ENCODE measurements at regions not wholly inside any gene's neighbourhood (a gene's known extent, or its start where the extent isn't known, plus 50 kb on each side); places are given as distances from the start of the nearest gene placed in this dataset.

GRCh38 chr4:171016145-171016544 is 797.1 kb upstream of the GALNTL6 start:
- H3K4me3 ChIP-seq (ENCODE audit: low read depth, low read length) = no peak overlapping the region
- TF ChIP-seq, protein P1, sequence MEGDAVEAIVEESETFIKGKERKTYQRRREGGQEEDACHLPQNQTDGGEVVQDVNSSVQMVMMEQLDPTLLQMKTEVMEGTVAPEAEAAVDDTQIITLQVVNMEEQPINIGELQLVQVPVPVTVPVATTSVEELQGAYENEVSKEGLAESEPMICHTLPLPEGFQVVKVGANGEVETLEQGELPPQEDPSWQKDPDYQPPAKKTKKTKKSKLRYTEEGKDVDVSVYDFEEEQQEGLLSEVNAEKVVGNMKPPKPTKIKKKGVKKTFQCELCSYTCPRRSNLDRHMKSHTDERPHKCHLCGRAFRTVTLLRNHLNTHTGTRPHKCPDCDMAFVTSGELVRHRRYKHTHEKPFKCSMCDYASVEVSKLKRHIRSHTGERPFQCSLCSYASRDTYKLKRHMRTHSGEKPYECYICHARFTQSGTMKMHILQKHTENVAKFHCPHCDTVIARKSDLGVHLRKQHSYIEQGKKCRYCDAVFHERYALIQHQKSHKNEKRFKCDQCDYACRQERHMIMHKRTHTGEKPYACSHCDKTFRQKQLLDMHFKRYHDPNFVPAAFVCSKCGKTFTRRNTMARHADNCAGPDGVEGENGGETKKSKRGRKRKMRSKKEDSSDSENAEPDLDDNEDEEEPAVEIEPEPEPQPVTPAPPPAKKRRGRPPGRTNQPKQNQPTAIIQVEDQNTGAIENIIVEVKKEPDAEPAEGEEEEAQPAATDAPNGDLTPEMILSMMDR (conservative IDR thresholded peaks at IDR 0.05; ENCODE audit: low read depth, low read length) = no peak
- DNase-seq (ENCODE audit: low read depth) = no peak

- TF ChIP-seq, protein P1 (conservative IDR thresholded peaks at IDR 0.05; ENCODE audit: low read depth, low read length) = no peak
- no peak overlapping the region for H3K4me3 ChIP-seq (ENCODE audit: low read depth, low read length)
- peak; percentile 1 for DNase-seq (ENCODE audit: low read depth)
Observed at GRCh38 chr4:171015441-171015840, 797.8 kb upstream of the GALNTL6 start.

- DNase-seq (ENCODE audit: low read depth) = no peak
- TF ChIP-seq, protein P1 (conservative IDR thresholded peaks at IDR 0.05; ENCODE audit: low read depth, low read length) = no peak
- H3K4me3 ChIP-seq (ENCODE audit: low read depth, low read length) = no peak overlapping the region
Observed at GRCh38 chr4:171007618-171008390, 805.4 kb upstream of the GALNTL6 start.

DNA sequence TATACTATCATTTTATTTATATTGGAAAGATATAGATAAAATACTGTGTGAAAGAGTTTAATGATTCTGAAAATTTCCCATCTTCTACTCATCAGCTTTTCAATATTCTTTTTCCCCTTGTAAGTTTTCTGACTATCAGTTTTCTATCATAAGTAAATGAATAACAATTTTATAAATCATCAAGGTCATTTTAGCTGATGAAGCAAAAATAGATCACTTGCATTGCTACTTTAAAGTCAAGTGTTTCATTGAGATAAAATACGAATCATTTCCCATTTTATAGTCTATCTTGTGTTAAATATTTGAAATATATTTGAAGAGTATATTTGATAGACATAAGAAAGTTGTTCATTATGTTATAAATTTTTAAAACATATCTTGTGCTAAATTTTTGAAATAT is 811.0 kb upstream of the GALNTL6 start:
- no peak for DNase-seq (ENCODE audit: low read depth)
- TF ChIP-seq, protein P1 (conservative IDR thresholded peaks at IDR 0.05; ENCODE audit: low read depth, low read length) = no peak
- no peak overlapping the region for H3K4me3 ChIP-seq (ENCODE audit: low read depth, low read length)

GRCh38 chr4:170990989-170991589 is 822.1 kb upstream of the GALNTL6 start:
- H3K4me3 ChIP-seq (ENCODE audit: low read depth, low read length) = no peak overlapping the region
- TF ChIP-seq, protein P1 (conservative IDR thresholded peaks at IDR 0.05; ENCODE audit: low read depth, low read length) = peak; percentile 58
- peak; percentile 55 for DNase-seq (ENCODE audit: low read depth)

DNA sequence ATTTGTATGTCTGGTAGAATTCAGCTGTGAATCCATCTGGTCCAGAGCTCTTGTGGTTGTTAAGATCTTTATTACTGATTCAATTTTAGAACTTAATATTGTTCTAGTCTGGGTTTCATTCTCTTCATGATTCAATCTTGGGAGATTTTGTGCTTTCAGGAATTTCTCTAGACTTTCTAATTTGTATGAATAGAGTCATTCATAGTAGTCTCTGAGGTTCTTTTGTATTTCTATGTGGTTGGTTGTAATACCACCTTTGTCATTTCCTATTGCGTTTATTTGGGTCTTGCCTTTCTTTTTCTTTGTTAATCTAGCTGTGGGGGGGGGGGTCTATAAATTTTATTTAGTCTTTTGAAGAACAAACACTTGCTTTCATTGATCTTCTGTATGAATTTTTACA is 824.8 kb upstream of the GALNTL6 start:
- no peak overlapping the region for H3K4me3 ChIP-seq (ENCODE audit: low read depth, low read length)
- TF ChIP-seq, protein P1 (conservative IDR thresholded peaks at IDR 0.05; ENCODE audit: low read depth, low read length) = no peak
- DNase-seq (ENCODE audit: low read depth) = no peak

DNA sequence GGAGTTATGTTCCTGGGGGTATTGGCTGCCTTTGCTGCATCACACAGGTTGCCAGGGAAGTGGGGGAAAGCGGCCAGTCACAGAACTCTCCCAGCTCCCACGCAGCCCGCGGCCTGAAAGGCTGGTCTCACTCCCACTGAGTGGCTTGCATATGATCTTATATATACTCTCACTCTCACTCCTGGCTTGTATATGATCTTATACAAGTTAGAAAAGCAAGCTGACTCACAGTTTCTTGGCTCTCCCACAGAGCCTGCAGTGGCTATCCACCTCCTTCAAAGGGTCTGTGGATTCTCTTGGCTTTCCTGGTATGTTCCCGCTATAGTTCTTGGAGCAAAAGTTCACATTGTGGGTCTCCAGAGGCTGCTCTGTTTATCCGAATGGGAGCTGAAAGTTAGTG is 833.5 kb upstream of the GALNTL6 start:
- TF ChIP-seq, protein P1 (conservative IDR thresholded peaks at IDR 0.05; ENCODE audit: low read depth, low read length) = no peak
- peak; percentile 75 for DNase-seq (ENCODE audit: low read depth)
- H3K4me3 ChIP-seq (ENCODE audit: low read depth, low read length) = no peak overlapping the region
